Fibroblast of lung (primary cell): ENCODE measurements at regions not wholly inside any gene's neighbourhood (a gene's known extent, or its start where the extent isn't known, plus 50 kb on each side); places are given as distances from the start of the nearest gene placed in this dataset.

Source experiments
- DNase-seq, 2 donors: peaks; one replicate each; pipeline versions ENCODE4 v3.0.0 to v3.0.0-alpha.2; 2010; ENCODE audit warnings: low read depth in 2 of 2
- H2AFZ ChIP-seq: 2 replicates; pipeline ENCODE4 v1.5.1; 2012; ENCODE audit warnings: low read length, control low read depth, inconsistent platforms
- H3K27ac ChIP-seq: 2 replicates; pipeline ENCODE4 v1.5.1; 2011; ENCODE audit warnings: low read length, control low read depth; ENCODE audit not compliant: insufficient read depth
- H3K27me3 ChIP-seq: 2 replicates; pipeline ENCODE4 v1.5.1; 2011; ENCODE audit warnings: mild to moderate bottlenecking, low read length; ENCODE audit not compliant: control insufficient read depth, insufficient read depth
- H3K36me3 ChIP-seq: 2 replicates; pipeline ENCODE4 v1.5.1; 2011; ENCODE audit warnings: low read length; ENCODE audit not compliant: control insufficient read depth, insufficient read depth
- H3K4me1 ChIP-seq: 2 replicates; pipeline ENCODE4 v1.5.1; 2011; ENCODE audit warnings: low read length; ENCODE audit not compliant: control insufficient read depth, insufficient read depth; ENCODE audit errors: extremely low read depth
- H3K4me2 ChIP-seq: 2 replicates; pipeline ENCODE4 v1.5.1; 2011; ENCODE audit warnings: low read length, control low read depth; ENCODE audit not compliant: insufficient read depth; ENCODE audit errors: extremely low read depth
- H3K4me3 ChIP-seq, 4 experiments: fragments of 200-600 bp in 1 of 4; sonication (generic) in 1 of 4; replicated peaks in 1 of 4; 2 replicates each; pipeline ENCODE4 v1.5.1; 2011 to 2016; ENCODE audit warnings: low read length in 4 of 4, low read depth in 3 of 4, mild to moderate bottlenecking in 3 of 4, control low read depth in 2 of 4, inconsistent platforms in 1 of 4, mixed read lengths in 1 of 4; ENCODE audit not compliant: insufficient read depth in 1 of 4; ENCODE audit errors: control extremely low read depth in 1 of 4
- H3K79me2 ChIP-seq: 2 replicates; pipeline ENCODE4 v1.5.1; 2012; ENCODE audit warnings: mild to moderate bottlenecking, low read length, inconsistent platforms; ENCODE audit not compliant: control insufficient read depth, insufficient read depth
- H3K9ac ChIP-seq: 2 replicates; pipeline ENCODE4 v1.5.1; 2011; ENCODE audit warnings: mild to moderate bottlenecking, low read length, control low read depth; ENCODE audit not compliant: insufficient read depth
- H3K9me3 ChIP-seq: 2 replicates; pipeline ENCODE4 v1.5.1; 2012; ENCODE audit warnings: low read depth, low read length; ENCODE audit not compliant: control insufficient read depth, insufficient read depth
- H4K20me1 ChIP-seq: 2 replicates; pipeline ENCODE4 v1.5.1; 2011; ENCODE audit warnings: low read length; ENCODE audit not compliant: control insufficient read depth, insufficient read depth; ENCODE audit errors: extremely low read depth
- EZH2 ChIP-seq: IDR thresholded peaks from 2 replicates; pipeline ENCODE4 v1.5.1; 2012; ENCODE audit warnings: low read length, control low read depth, mild to moderate bottlenecking; ENCODE audit errors: missing control alignments
- TF ChIP-seq, protein P1 (sequence below), 2 donors: IDR thresholded peaks in 1 of 2; conservative IDR thresholded peaks in 1 of 2; 1 replicate in 1 of 2; 2 replicates in 1 of 2; pipeline ENCODE4 v1.5.1; 2011 to 2012; ENCODE audit warnings: low read length in 2 of 2, control low read depth in 1 of 2, inconsistent platforms in 1 of 2, low read depth in 1 of 2, mild to moderate bottlenecking in 1 of 2

DNA sequence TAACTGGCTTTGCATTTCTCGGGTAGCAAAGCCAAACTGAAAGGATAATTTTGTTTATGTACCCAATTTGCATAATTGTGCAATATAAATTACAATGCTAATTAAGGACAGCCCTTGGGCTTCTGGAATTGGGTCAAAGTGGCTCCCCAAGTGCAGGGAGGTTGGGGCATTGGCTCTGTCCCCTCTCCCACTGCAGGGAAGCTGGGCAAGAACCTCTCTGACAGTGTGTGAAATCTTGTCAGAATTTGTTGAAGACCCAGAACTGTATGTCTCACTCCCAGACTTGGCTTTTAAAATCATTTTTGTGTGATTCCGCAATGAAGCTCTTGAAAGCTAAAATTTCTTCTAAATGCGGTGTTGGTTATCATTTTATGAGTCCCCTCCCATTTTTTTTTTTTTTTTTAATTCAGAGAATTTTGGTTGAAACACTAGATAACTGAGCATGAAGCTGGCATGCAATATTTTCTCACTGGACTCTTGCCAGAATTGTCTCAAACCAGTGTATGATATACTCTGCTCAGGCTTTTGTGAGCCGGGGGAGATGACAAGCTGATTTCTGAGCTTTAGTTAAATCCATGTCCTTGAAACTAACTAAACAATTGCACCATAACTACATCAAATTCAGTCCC lies 878.9 kb upstream of the CXADR start:
- H2AFZ ChIP-seq: no peak overlapping the region
- peak in 1 of 2 donors; percentile 39 for DNase-seq
- TF ChIP-seq EZH2: no peak
- TF ChIP-seq, protein P1, sequence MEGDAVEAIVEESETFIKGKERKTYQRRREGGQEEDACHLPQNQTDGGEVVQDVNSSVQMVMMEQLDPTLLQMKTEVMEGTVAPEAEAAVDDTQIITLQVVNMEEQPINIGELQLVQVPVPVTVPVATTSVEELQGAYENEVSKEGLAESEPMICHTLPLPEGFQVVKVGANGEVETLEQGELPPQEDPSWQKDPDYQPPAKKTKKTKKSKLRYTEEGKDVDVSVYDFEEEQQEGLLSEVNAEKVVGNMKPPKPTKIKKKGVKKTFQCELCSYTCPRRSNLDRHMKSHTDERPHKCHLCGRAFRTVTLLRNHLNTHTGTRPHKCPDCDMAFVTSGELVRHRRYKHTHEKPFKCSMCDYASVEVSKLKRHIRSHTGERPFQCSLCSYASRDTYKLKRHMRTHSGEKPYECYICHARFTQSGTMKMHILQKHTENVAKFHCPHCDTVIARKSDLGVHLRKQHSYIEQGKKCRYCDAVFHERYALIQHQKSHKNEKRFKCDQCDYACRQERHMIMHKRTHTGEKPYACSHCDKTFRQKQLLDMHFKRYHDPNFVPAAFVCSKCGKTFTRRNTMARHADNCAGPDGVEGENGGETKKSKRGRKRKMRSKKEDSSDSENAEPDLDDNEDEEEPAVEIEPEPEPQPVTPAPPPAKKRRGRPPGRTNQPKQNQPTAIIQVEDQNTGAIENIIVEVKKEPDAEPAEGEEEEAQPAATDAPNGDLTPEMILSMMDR (conservative IDR thresholded peaks at IDR 0.05 in 1 of 2, IDR thresholded peaks at IDR 0.05 in 1 of 2; ENCODE audit: low read depth in 1 of 2, low read length in 2 of 2): no peak
- no peak overlapping the region for H3K9ac ChIP-seq
- H3K4me3 ChIP-seq: no peak overlapping the region
- H3K4me1 ChIP-seq: no peaks in the 10 kb centered on the region
- H3K27ac ChIP-seq: no peak overlapping the region
- H3K36me3 ChIP-seq: no peaks in the 10 kb centered on the region
- H3K4me2 ChIP-seq: no peak overlapping the region
- H3K27me3 ChIP-seq: no peaks in the 10 kb centered on the region
- no peaks in the 10 kb centered on the region for H4K20me1 ChIP-seq
- no peaks in the 10 kb centered on the region for H3K9me3 ChIP-seq
- no peaks in the 10 kb centered on the region for H3K79me2 ChIP-seq

DNA sequence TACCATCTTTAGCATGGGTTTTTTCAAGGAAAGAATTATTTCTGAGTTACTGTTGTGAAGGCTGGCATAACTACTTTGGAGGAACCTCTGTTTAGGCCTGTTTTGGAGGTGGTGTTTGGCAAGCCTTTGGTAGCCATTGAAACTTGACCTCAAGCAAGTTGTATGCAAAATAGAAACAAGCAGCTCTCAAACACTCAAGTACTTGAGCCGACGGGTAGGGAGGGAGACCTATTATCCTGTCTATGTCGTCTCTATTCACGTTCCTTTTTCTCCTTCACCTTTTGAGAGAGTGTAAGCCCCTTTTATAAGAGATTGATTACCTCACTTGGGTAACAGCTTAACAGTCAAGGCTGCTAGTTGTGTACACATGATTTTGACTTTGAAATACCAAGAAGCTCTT lies 878.3 kb upstream of the CXADR start:
- no peak overlapping the region for H3K9ac ChIP-seq
- no peak overlapping the region for H3K4me2 ChIP-seq
- no peaks in the 10 kb centered on the region for H3K27me3 ChIP-seq
- no peaks in the 10 kb centered on the region for H3K4me1 ChIP-seq
- TF ChIP-seq, protein P1 (conservative IDR thresholded peaks at IDR 0.05 in 1 of 2, IDR thresholded peaks at IDR 0.05 in 1 of 2; ENCODE audit: low read depth in 1 of 2, low read length in 2 of 2): no peak
- TF ChIP-seq EZH2: no peak
- H3K9me3 ChIP-seq: no peaks in the 10 kb centered on the region
- no peaks in the 10 kb centered on the region for H4K20me1 ChIP-seq
- no peaks in the 10 kb centered on the region for H3K79me2 ChIP-seq
- peak in 1 of 2 donors; percentile 8 for DNase-seq
- no peak overlapping the region for H3K27ac ChIP-seq
- no peak overlapping the region for H3K4me3 ChIP-seq
- H2AFZ ChIP-seq: no peak overlapping the region
- no peaks in the 10 kb centered on the region for H3K36me3 ChIP-seq

DNA sequence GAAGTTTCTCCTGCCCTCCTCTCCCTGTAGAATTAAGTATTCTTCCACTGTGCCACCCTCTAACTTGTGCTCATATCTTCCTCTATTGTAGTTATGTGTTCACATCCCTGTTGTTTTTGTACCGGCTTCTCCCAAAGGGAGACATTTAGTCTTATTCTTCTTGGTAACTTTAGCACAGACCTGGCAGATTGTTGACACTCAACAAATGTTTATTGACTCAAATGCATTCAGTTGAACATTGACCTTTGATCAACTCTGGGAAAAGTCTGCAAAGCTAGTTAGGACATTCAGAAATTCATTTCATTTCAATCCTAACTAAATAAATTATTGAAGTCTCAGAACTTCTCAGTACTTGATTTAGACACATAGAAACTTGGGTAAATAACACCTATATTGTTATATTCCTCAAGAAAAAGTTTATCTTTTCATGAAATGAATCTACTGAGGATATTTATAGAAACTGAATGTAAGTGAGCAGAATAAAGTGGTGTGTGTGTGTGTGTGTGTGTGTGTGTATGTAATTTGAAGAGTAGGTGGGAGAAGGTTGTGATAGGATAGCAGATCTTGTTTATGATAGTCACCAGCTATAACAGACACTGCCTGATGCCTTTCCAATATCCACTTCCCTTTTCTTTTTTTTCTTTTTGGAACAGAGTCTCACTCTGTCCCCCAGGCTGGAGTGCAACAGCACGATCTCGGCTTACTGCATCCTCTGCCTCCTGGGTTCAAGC lies 872.4 kb upstream of the CXADR start:
- no peaks in the 10 kb centered on the region for H3K27me3 ChIP-seq
- no peak for TF ChIP-seq EZH2
- TF ChIP-seq, protein P1 (conservative IDR thresholded peaks at IDR 0.05 in 1 of 2, IDR thresholded peaks at IDR 0.05 in 1 of 2; ENCODE audit: low read depth in 1 of 2, low read length in 2 of 2): no peak

More for the DNA sequence above, 872.4 kb upstream of the CXADR start:
- H3K36me3 ChIP-seq: no peaks in the 10 kb centered on the region
- H3K4me3 ChIP-seq: no peak overlapping the region
- no peaks in the 10 kb centered on the region for H4K20me1 ChIP-seq
- no peak overlapping the region for H3K9ac ChIP-seq
- H3K9me3 ChIP-seq: no peaks in the 10 kb centered on the region
- H2AFZ ChIP-seq: no peak overlapping the region
- no peak for DNase-seq
- H3K4me2 ChIP-seq: no peak overlapping the region
- no peaks in the 10 kb centered on the region for H3K79me2 ChIP-seq
- no peaks in the 10 kb centered on the region for H3K4me1 ChIP-seq
- H3K27ac ChIP-seq: no peak overlapping the region
